ENCODE measurements at regions not wholly inside any gene's neighbourhood (a gene's known extent, or its start where the extent isn't known, plus 50 kb on each side); places are given as distances from the start of the nearest gene placed in this dataset.

GRCh38 chr10:53690524-53691240, 918.1 kb upstream of the MBL2 start:
- TF ChIP-seq HOXB13 (CRISPR knock-in tag; IDR thresholded peaks at IDR 0.05; ENCODE audit: low read depth) (no peak), CBX2 (IDR thresholded peaks at IDR 0.05; ENCODE audit: borderline replicate concordance, low read depth) (no peak), TFCP2L1 (CRISPR knock-in tag; IDR thresholded peaks at IDR 0.05) (no peak), ESRRA (IDR thresholded peaks at IDR 0.05; ENCODE audit: borderline replicate concordance, low read length) (no peak), ZSCAN20 (CRISPR knock-in tag; IDR thresholded peaks at IDR 0.05) (no peak), SMC3 (IDR thresholded peaks at IDR 0.05) (no peak), USF2 (IDR thresholded peaks at IDR 0.05) (no peak)
- FAIRE-seq (no peak), DNase-seq (ENCODE audit: low read depth in 1 of 2, low spot score in 1 of 2) (no peak), ATAC-seq (no peak)
- Histone ChIP-seq H3K4me2 (no peak overlapping the region), H3K27ac (no peak overlapping the region), H3K9me3 (no peaks in the 10 kb centered on the region), H3K4me3 (no peak overlapping the region), H3K4me1 (no peaks in the 10 kb centered on the region)
- CTCF ChIA-PET: interaction anchor here (0.5 kb wide), 1 partner anchor 1569 kb away, joined by 3 read pairs; no protein-coding TSS in a partner anchor
- 19% methylated on average over 5 of the region's 5 CpGs for WGBS (ENCODE audit: missing lambda C conversion rate)
- POLR2A ChIA-PET: no interaction called here

- DNase-seq (ENCODE audit: low read depth in 1 of 2, low spot score in 1 of 2) (no peak), FAIRE-seq (no peak), ATAC-seq (no peak)
- Histone ChIP-seq H3K4me1 (no peaks in the 10 kb centered on the region), H3K4me2 (no peak overlapping the region), H3K27ac (no peak overlapping the region), H3K4me3 (no peak overlapping the region), H3K9me3 (no peaks in the 10 kb centered on the region)
- 0% methylated on average over 1 of the region's 1 CpG for WGBS (ENCODE audit: missing lambda C conversion rate)
- ChIA-PET POLR2A (no interaction called here), CTCF (no interaction called here)
- TF ChIP-seq NPAS2 (CRISPR knock-in tag; IDR thresholded peaks at IDR 0.05; ENCODE audit: borderline replicate concordance) (no peak), RNF2 (IDR thresholded peaks at IDR 0.05; ENCODE audit: borderline replicate concordance, low read depth) (no peak), ZFP36 (IDR thresholded peaks at IDR 0.05; ENCODE audit: borderline replicate concordance, partially characterized antibody) (no peak)
Observed at GRCh38 chr10:53687800-53688199, 915.2 kb upstream of the MBL2 start.

GRCh38 chr10:53682885-53683284, 910.3 kb upstream of the MBL2 start:
- ChIA-PET CTCF (no interaction called here), POLR2A (no interaction called here)
- 45% methylated on average over 2 of the region's 2 CpGs for WGBS (ENCODE audit: missing lambda C conversion rate)

GRCh38 chr10:53682458-53682857, 909.9 kb upstream of the MBL2 start:
- Histone ChIP-seq H3K4me2 (no peak overlapping the region), H3K27ac (no peak overlapping the region), H3K4me3 (no peak overlapping the region), H3K9me3 (no peaks in the 10 kb centered on the region), H3K4me1 (no peaks in the 10 kb centered on the region)
- CTCF ChIA-PET: no interaction called here
- POLR2A ChIA-PET: no interaction called here
- 35% methylated on average over 7 of the region's 7 CpGs for WGBS (ENCODE audit: missing lambda C conversion rate)
- FAIRE-seq (no peak), DNase-seq (ENCODE audit: low read depth in 1 of 2, low spot score in 1 of 2) (no peak), ATAC-seq (no peak)
- TF ChIP-seq TFCP2L1 (CRISPR knock-in tag; IDR thresholded peaks at IDR 0.05) (no peak), KDM5A (IDR thresholded peaks at IDR 0.05) (no peak), ZNF302 (CRISPR knock-in tag; IDR thresholded peaks at IDR 0.05) (no peak), CTCF (IDR thresholded peaks at IDR 0.05) (no peak), RARB (CRISPR knock-in tag; IDR thresholded peaks at IDR 0.05) (no peak), NPAS2 (CRISPR knock-in tag; IDR thresholded peaks at IDR 0.05; ENCODE audit: borderline replicate concordance) (no peak), JUN (IDR thresholded peaks at IDR 0.05) (no peak), RNF2 (IDR thresholded peaks at IDR 0.05; ENCODE audit: borderline replicate concordance, low read depth) (no peak), PBX3 (IDR thresholded peaks at IDR 0.05) (no peak), EHF (CRISPR knock-in tag; IDR thresholded peaks at IDR 0.05) (no peak), ELK1 (IDR thresholded peaks at IDR 0.05; ENCODE audit: low read depth, low read length) (no peak), FOSL2 (IDR thresholded peaks at IDR 0.05) (no peak), FOSL2 (CRISPR knock-in tag; IDR thresholded peaks at IDR 0.05) (no peak), EHMT2 (IDR thresholded peaks at IDR 0.05; ENCODE audit: low read depth) (no peak)

More at GRCh38 chr10:53682885-53683284, 910.3 kb upstream of the MBL2 start:
- ATAC-seq: no peak
- no peak for DNase-seq (ENCODE audit: low read depth in 1 of 2, low spot score in 1 of 2)
- no peak overlapping the region for H3K4me2 ChIP-seq
- H3K4me1 ChIP-seq: no peaks in the 10 kb centered on the region
- H3K4me3 ChIP-seq: no peak overlapping the region
- H3K27ac ChIP-seq: no peak overlapping the region
- TF ChIP-seq ESRRA (IDR thresholded peaks at IDR 0.05; ENCODE audit: borderline replicate concordance, low read length): no peak
- no peak for TF ChIP-seq PHF8 (IDR thresholded peaks at IDR 0.05; ENCODE audit: borderline replicate concordance, low read depth)
- no peak for TF ChIP-seq KDM1A (IDR thresholded peaks at IDR 0.05; ENCODE audit: low read depth)
- TF ChIP-seq KDM5A (IDR thresholded peaks at IDR 0.05): no peak
- TF ChIP-seq ATOH8 (CRISPR knock-in tag; IDR thresholded peaks at IDR 0.05; ENCODE audit: low read depth): no peak
- TF ChIP-seq SREBF2 (IDR thresholded peaks at IDR 0.05): no peak
- TF ChIP-seq HOXA7 (CRISPR knock-in tag; IDR thresholded peaks at IDR 0.05): no peak
- FAIRE-seq: no peak
- H3K9me3 ChIP-seq: no peaks in the 10 kb centered on the region

Data from A549 (cell line).